ENCODE measurements at regions not wholly inside any gene's neighbourhood (a gene's known extent, or its start where the extent isn't known, plus 50 kb on each side); places are given as distances from the start of the nearest gene placed in this dataset.

DNA sequence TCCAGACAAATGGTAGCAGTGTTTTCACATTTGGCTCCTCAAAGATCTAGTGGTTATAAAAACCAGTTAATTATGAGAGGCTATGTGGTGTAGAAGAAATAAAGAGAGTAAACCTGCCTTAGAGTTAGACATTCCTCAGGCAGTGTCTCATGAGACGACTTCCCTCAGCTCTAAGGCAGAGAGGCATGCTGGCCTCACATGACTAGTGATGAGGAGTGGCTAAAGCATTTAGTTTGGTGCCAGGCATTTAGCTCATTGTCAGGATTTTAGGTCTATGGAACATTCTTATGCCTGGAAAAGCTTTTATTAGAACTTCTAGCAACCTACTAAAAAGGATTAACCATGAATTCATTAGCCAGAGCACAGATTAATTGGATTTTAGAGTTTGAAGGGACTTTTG is 90.3 kb downstream of the RPRM start:
- no peaks in the 10 kb centered on the region for H3K9me3 ChIP-seq (ENCODE audit: low read length)
- no peak overlapping the region for H3K27ac ChIP-seq (ENCODE audit: low read depth, low read length)

DNA sequence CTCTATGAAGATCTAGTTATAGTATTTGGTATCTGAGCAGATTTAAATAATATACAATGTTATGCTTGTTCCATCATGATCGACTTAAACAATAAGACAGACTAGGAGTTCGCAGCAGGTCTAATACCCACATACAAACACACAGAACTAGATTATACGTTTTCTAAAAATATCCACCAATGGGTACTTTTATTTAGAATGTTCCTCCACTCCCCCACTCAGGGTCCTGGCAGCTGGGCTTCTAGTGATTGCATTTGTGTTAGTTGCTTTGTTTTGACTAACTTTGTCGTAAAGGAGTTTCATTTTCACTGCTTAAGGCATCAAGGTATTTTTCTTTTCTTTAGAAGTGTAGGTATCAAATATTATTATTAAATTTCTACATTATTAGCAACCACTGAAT is 91.4 kb downstream of the RPRM start:
- Histone ChIP-seq H3K9ac (ENCODE audit: low read length) (no peak overlapping the region), H3K9me3 (ENCODE audit: low read length) (no peaks in the 10 kb centered on the region), H3K4me3 (ENCODE audit: low read depth in 1 of 2, low read length in 2 of 2) (no peak overlapping the region), H3K27ac (ENCODE audit: low read depth, low read length) (no peak overlapping the region), H3K27me3 (ENCODE audit: control insufficient read depth in 1 of 2, insufficient read depth in 2 of 2, low read length in 2 of 2) (no peaks in the 10 kb centered on the region), H3K4me1 (ENCODE audit: insufficient read depth, low read length) (no peaks in the 10 kb centered on the region), H3K36me3 (ENCODE audit: insufficient read depth, low read length) (no peaks in the 10 kb centered on the region)

More for the DNA sequence above, 90.3 kb downstream of the RPRM start:
- no peaks in the 10 kb centered on the region for H3K36me3 ChIP-seq (ENCODE audit: insufficient read depth, low read length)
- no peak overlapping the region for H3K9ac ChIP-seq (ENCODE audit: low read length)
- no peaks in the 10 kb centered on the region for H3K4me1 ChIP-seq (ENCODE audit: insufficient read depth, low read length)
- H3K4me3 ChIP-seq (ENCODE audit: low read depth in 1 of 2, low read length in 2 of 2), result no peak overlapping the region
- no peaks in the 10 kb centered on the region for H3K27me3 ChIP-seq (ENCODE audit: control insufficient read depth in 1 of 2, insufficient read depth in 2 of 2, low read length in 2 of 2)

DNA sequence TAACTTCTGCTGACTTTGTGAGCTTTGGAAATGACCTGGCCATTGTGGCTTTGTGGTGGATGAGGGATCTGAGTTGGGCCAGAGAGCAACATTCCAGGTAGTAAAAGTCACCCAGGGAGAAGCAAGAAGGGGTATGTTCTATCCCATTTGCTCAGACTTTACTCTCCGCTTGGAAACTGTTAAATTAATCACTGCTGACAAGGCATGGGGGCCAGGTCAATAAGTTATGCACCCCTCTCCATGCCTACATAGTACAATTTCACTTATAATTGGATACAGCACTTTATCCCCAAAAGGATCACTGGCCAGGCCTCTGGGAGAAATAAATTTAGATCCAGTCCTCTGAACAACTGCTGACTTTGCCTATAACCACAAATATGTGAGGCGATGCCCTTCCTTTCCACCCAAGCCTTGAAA is 92.1 kb downstream of the RPRM start:
- H3K27ac ChIP-seq (ENCODE audit: low read depth, low read length), result no peak overlapping the region
- H3K4me1 ChIP-seq (ENCODE audit: insufficient read depth, low read length), result no peaks in the 10 kb centered on the region
- H3K9ac ChIP-seq (ENCODE audit: low read length), result no peak overlapping the region
- no peaks in the 10 kb centered on the region for H3K27me3 ChIP-seq (ENCODE audit: control insufficient read depth in 1 of 2, insufficient read depth in 2 of 2, low read length in 2 of 2)
- H3K4me3 ChIP-seq (ENCODE audit: low read depth in 1 of 2, low read length in 2 of 2), result no peak overlapping the region
- no peaks in the 10 kb centered on the region for H3K9me3 ChIP-seq (ENCODE audit: low read length)
- no peaks in the 10 kb centered on the region for H3K36me3 ChIP-seq (ENCODE audit: insufficient read depth, low read length)

DNA sequence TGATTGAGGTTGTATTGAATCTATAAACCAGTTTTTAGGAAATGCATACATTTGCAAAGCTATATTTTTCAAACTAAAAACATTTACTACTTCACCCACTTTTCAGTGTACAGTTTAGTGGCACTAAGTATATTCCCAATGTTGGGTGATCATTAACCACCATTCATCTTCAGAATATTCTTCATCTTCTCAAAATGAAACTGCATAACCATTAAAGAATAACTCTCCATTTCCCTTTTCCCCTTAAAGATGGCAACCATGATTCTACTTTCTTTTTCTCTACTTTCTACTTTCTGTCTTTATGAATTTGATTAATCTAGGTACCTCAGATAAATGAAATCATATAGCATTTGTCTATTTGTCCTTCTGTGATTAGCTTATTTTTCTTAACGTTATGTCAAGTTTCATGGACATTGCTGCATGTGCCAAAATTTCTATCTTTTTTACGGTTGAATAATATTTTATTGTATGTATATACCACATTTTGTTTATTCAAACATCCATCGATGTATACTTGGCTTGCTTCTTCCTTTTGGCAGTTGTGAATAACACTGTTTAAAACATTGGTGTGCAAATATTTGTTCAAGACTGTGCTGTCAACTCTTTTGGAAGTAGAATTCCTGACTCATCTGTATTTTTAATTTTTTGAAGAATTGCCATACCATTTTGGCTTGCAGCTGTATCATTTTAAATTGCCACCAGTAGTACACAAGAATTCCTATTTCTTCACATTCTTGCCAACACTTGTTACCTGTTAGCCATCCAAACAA is 104.9 kb downstream of the RPRM start:
- Histone ChIP-seq H3K9me3 (ENCODE audit: low read length) (no peaks in the 10 kb centered on the region), H3K36me3 (ENCODE audit: insufficient read depth, low read length) (no peaks in the 10 kb centered on the region), H3K9ac (ENCODE audit: low read length) (no peak overlapping the region), H3K27ac (ENCODE audit: low read depth, low read length) (no peak overlapping the region), H3K4me1 (ENCODE audit: insufficient read depth, low read length) (no peaks in the 10 kb centered on the region), H3K4me3 (ENCODE audit: low read depth in 1 of 2, low read length in 2 of 2) (no peak overlapping the region), H3K27me3 (ENCODE audit: control insufficient read depth in 1 of 2, insufficient read depth in 2 of 2, low read length in 2 of 2) (no peaks in the 10 kb centered on the region)

DNA sequence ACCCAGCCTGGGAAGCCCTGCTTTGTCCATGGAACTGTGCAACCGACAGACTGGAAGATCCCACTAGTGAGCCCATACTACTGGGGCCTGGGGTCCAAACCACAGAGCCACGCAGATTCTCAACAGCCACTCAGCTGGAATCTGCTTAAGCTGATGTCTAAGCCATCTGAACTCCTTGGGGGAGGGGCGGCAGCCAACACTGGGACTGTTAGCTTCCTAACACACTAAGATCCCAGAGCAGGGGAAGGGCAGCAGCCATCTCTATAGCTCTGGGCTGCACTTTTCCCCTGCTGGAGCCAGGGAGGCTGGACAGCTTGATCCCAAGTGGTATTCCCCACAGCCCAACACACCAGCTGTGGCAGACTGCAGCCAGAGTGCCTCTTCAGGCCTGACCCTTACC is 118.3 kb downstream of the RPRM start:
- H3K9me3 ChIP-seq (ENCODE audit: low read length), result no peaks in the 10 kb centered on the region
- H3K36me3 ChIP-seq (ENCODE audit: insufficient read depth, low read length), result no peaks in the 10 kb centered on the region
- no peak overlapping the region for H3K4me3 ChIP-seq (ENCODE audit: low read depth in 1 of 2, low read length in 2 of 2)
- no peaks in the 10 kb centered on the region for H3K4me1 ChIP-seq (ENCODE audit: insufficient read depth, low read length)
- no peaks in the 10 kb centered on the region for H3K27me3 ChIP-seq (ENCODE audit: control insufficient read depth in 1 of 2, insufficient read depth in 2 of 2, low read length in 2 of 2)
- H3K9ac ChIP-seq (ENCODE audit: low read length), result no peak overlapping the region
- H3K27ac ChIP-seq (ENCODE audit: low read depth, low read length), result no peak overlapping the region

DNA sequence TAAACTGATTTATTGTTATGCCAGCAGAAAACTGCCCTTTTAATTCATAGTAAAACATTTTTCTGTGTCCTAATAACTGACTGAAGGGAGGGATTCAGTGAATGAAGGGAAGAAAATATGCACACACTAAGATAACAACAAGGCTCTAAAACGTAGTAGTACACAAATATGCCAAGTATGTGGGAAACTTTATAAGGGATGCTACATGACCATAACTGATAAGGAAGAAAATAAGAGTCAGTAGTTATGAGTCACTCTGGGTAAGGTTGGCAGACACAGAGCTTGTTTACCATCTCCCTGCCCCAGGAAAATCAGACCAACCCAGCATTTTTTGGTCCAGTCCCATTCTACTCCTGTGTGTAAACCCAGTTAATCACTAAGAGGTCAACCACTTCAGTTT is 124.2 kb downstream of the RPRM start:
- Histone ChIP-seq H3K9ac (ENCODE audit: low read length) (no peak overlapping the region), H3K27me3 (ENCODE audit: control insufficient read depth in 1 of 2, insufficient read depth in 2 of 2, low read length in 2 of 2) (no peaks in the 10 kb centered on the region), H3K9me3 (ENCODE audit: low read length) (no peaks in the 10 kb centered on the region), H3K36me3 (ENCODE audit: insufficient read depth, low read length) (no peaks in the 10 kb centered on the region), H3K4me3 (ENCODE audit: low read depth in 1 of 2, low read length in 2 of 2) (no peak overlapping the region), H3K4me1 (ENCODE audit: insufficient read depth, low read length) (no peaks in the 10 kb centered on the region), H3K27ac (ENCODE audit: low read depth, low read length) (no peak overlapping the region)

DNA sequence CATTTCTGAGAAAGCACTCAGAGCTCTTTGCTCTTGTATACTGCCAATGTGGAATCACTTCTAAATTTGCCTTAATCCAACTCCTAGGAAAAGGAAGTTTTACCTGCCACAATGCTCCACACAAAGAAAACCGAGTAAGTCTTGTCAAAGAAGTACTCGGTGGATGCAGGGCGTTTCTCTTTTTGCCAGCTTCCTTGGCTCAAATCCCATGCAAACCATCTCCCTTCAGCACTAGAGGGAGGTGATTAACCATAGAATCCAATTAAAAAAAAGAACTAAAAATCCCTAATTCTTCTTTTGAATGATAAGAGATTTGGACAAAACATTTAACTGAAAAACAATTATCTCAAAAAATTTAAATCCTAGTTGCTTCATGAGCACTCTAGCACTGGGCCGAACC is 129.0 kb downstream of the RPRM start:
- H3K36me3 ChIP-seq (ENCODE audit: insufficient read depth, low read length), result no peaks in the 10 kb centered on the region
- no peaks in the 10 kb centered on the region for H3K4me1 ChIP-seq (ENCODE audit: insufficient read depth, low read length)
- no peaks in the 10 kb centered on the region for H3K27me3 ChIP-seq (ENCODE audit: control insufficient read depth in 1 of 2, insufficient read depth in 2 of 2, low read length in 2 of 2)
- no peak overlapping the region for H3K27ac ChIP-seq (ENCODE audit: low read depth, low read length)
- H3K9me3 ChIP-seq (ENCODE audit: low read length), result no peaks in the 10 kb centered on the region
- H3K9ac ChIP-seq (ENCODE audit: low read length), result no peak overlapping the region
- no peak overlapping the region for H3K4me3 ChIP-seq (ENCODE audit: low read depth in 1 of 2, low read length in 2 of 2)

DNA sequence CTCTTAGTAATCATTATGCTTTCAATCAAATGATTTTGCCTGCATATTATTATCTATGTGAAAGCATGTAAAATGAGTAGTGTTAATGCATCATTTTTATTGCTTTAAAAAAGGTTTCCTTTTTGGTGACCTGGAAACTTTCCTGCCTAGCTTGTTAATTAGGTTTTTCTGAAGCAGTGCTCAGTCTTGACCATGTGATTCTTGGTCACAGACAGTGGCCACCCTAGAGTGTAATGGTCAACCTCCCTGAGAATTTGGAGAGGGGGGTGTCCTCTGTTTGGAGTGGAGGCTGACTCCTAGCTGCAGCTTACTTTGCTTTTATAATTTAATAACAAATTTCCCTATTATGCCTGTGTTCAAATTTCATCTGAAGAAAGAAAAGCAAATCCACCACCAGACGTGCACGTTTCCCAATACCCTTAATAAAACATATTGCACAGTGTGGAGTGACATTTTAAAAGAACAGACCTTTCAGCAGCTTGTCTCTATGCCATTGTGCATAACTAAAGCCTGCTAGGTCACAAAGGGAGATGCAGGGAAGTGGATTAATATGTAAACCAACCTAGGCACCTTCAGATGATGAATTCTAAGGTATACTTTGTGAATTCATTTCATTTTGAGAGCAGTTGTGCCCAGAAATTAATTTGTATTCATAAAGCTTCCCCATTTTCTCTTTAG is 130.6 kb downstream of the RPRM start:
- no peaks in the 10 kb centered on the region for H3K27me3 ChIP-seq (ENCODE audit: control insufficient read depth in 1 of 2, insufficient read depth in 2 of 2, low read length in 2 of 2)
- no peak overlapping the region for H3K4me3 ChIP-seq (ENCODE audit: low read depth in 1 of 2, low read length in 2 of 2)
- H3K9me3 ChIP-seq (ENCODE audit: low read length), result no peaks in the 10 kb centered on the region
- no peak overlapping the region for H3K27ac ChIP-seq (ENCODE audit: low read depth, low read length)
- H3K36me3 ChIP-seq (ENCODE audit: insufficient read depth, low read length), result no peaks in the 10 kb centered on the region
- no peak overlapping the region for H3K9ac ChIP-seq (ENCODE audit: low read length)
- H3K4me1 ChIP-seq (ENCODE audit: insufficient read depth, low read length), result no peaks in the 10 kb centered on the region

DNA sequence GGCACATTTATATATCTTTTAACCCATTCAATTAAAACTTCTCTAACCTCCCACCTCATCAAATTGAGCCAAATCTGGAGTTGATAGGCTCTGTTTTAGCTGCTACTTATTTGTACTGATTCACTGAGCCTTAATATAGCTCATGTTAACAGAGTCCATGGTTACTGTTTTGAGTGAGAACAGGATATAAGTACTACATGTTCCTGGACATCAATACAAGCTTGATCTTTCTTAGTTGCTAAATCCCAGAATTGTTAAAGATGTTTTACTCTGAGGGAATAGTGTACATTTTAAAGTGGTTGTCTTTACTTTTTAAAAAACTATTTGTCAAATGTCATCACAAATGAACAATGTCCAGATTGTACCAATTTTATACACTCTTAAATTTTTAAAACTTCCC is 157.7 kb downstream of the RPRM start:
- no peaks in the 10 kb centered on the region for H3K4me1 ChIP-seq (ENCODE audit: insufficient read depth, low read length)
- H3K9ac ChIP-seq (ENCODE audit: low read length), result no peak overlapping the region
- H3K4me3 ChIP-seq (ENCODE audit: low read depth in 1 of 2, low read length in 2 of 2), result no peak overlapping the region
- H3K27me3 ChIP-seq (ENCODE audit: control insufficient read depth in 1 of 2, insufficient read depth in 2 of 2, low read length in 2 of 2), result no peaks in the 10 kb centered on the region
- no peaks in the 10 kb centered on the region for H3K9me3 ChIP-seq (ENCODE audit: low read length)
- H3K36me3 ChIP-seq (ENCODE audit: insufficient read depth, low read length), result no peaks in the 10 kb centered on the region
- H3K27ac ChIP-seq (ENCODE audit: low read depth, low read length), result no peak overlapping the region

DNA sequence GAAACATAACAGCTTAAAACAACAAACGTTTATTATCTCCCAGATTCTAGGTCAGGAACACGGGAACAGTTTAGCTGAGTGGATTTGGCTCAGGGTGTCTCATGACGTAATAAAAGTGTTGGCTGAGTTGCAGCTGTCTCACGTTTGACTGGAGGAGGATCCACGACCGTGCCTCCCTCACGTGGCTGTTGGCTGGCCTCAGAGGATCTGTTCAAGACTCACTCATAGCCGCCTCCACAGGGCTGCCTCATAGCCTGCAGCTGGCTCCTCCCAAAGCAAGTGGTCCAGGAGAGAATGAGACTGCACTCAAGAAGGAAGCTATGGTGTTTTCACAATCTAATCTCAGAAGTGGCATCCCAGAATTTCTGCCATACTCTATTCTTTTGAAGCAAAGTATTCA is 167.1 kb downstream of the RPRM start:
- H3K9ac ChIP-seq (ENCODE audit: low read length), result no peak overlapping the region
- no peaks in the 10 kb centered on the region for H3K4me1 ChIP-seq (ENCODE audit: insufficient read depth, low read length)
- H3K36me3 ChIP-seq (ENCODE audit: insufficient read depth, low read length), result no peaks in the 10 kb centered on the region
- H3K9me3 ChIP-seq (ENCODE audit: low read length), result no peaks in the 10 kb centered on the region
- no peaks in the 10 kb centered on the region for H3K27me3 ChIP-seq (ENCODE audit: control insufficient read depth in 1 of 2, insufficient read depth in 2 of 2, low read length in 2 of 2)
- H3K4me3 ChIP-seq (ENCODE audit: low read depth in 1 of 2, low read length in 2 of 2), result no peak overlapping the region
- no peak overlapping the region for H3K27ac ChIP-seq (ENCODE audit: low read depth, low read length)

DNA sequence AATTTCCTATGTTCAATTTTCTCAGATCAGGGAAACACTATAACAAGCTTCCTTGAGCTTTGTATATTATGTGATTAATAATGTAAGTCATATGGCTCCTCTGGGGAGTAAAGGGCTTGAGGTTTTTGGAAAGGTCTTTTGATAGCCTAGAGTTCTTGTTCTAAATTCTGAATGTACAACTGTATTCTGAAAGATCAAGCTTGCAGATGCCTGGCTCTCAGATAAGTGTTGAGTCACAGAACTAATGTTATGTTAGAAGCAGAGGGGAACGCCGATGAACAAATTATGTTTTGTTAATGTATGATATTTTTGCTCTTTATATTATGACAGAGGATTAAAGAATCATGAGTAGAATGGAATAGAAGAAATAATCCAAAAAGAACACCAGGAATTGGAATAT is 170.1 kb downstream of the RPRM start:
- H3K9ac ChIP-seq (ENCODE audit: low read length), result no peak overlapping the region
- H3K36me3 ChIP-seq (ENCODE audit: insufficient read depth, low read length), result no peaks in the 10 kb centered on the region
- H3K4me1 ChIP-seq (ENCODE audit: insufficient read depth, low read length), result peaks cover 5% of the 10 kb centered on the region

DNA sequence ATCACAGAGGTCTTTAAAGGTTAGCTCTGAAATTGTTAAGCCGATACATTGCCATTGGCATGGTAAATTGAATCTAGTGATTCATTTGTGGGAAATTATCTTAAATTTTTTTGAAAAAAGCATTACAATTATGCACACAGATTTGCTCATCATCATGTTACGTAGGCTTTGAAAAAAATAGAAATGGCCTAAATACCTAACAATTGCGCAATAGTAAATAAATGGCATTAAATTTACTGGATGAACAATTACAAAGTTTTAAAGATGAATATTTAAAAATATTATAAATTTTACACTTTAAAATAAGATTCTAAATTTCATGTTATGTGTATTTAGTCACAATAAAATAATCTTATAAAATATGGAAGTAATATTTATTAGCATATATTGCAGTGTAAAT is 171.3 kb downstream of the RPRM start:
- Histone ChIP-seq H3K4me1 (ENCODE audit: insufficient read depth, low read length) (peaks cover 5% of the 10 kb centered on the region), H3K9me3 (ENCODE audit: low read length) (no peaks in the 10 kb centered on the region), H3K27me3 (ENCODE audit: control insufficient read depth in 1 of 2, insufficient read depth in 2 of 2, low read length in 2 of 2) (no peaks in the 10 kb centered on the region), H3K9ac (ENCODE audit: low read length) (no peak overlapping the region), H3K27ac (ENCODE audit: low read depth, low read length) (no peak overlapping the region), H3K4me3 (ENCODE audit: low read depth in 1 of 2, low read length in 2 of 2) (no peak overlapping the region), H3K36me3 (ENCODE audit: insufficient read depth, low read length) (no peaks in the 10 kb centered on the region)

More for the DNA sequence above, 170.1 kb downstream of the RPRM start:
- Histone ChIP-seq H3K27me3 (ENCODE audit: control insufficient read depth in 1 of 2, insufficient read depth in 2 of 2, low read length in 2 of 2) (no peaks in the 10 kb centered on the region), H3K27ac (ENCODE audit: low read depth, low read length) (no peak overlapping the region), H3K9me3 (ENCODE audit: low read length) (no peaks in the 10 kb centered on the region), H3K4me3 (ENCODE audit: low read depth in 1 of 2, low read length in 2 of 2) (no peak overlapping the region)
